Activated B cell treated with CpG ODN at 0.5 μM for 24 hours (primary cell): ENCODE measurements at regions not wholly inside any gene's neighbourhood (a gene's known extent, or its start where the extent isn't known, plus 50 kb on each side); places are given as distances from the start of the nearest gene placed in this dataset.
"Not testable (repeated sequence)": the region's sequence is repeated elsewhere in the genome, so short reads cannot be mapped to it uniquely, and the experiment has no call there.

Experiments
- ATAC-seq: fragments of 200-7000 bp; cut with Tn5 transposase; one replicate; pipeline ENCODE4 v1.10.0; 2021; ENCODE audit warnings: low read depth, mild to moderate bottlenecking, moderate library complexity
- CTCF ChIA-PET: fragments of 350-600 bp; sonication (Branson Sonifier 250); formaldehyde crosslinking; loops from one replicate; lab custom pipeline; 2021; ENCODE audit warnings: antibody characterized with exemption; lab: Charles Lee
- POLR2A ChIA-PET: fragments of 350-600 bp; sonication (Branson Sonifier 250); formaldehyde crosslinking; loops from one replicate; lab custom pipeline; 2021; ENCODE audit warnings: antibody characterized with exemption; lab: Charles Lee
- DNase-seq: peaks from one replicate; pipeline ENCODE4 v3.0.0; 2022
- H3K27ac Mint-ChIP-seq: one replicate; pipeline ENCODE4 v1.8.0; 2020; ENCODE audit warnings: mixed read lengths
- H3K27me3 Mint-ChIP-seq: one replicate; pipeline ENCODE4 v1.8.0; 2021; ENCODE audit warnings: mixed read lengths
- H3K36me3 Mint-ChIP-seq: one replicate; pipeline ENCODE4 v1.8.0; 2021; ENCODE audit warnings: low read depth, mixed read lengths
- H3K4me1 Mint-ChIP-seq: one replicate; pipeline ENCODE4 v1.8.0; 2021; ENCODE audit warnings: mixed read lengths
- H3K4me3 Mint-ChIP-seq: one replicate; pipeline ENCODE4 v1.8.0; 2020; ENCODE audit warnings: mild to moderate bottlenecking, mixed read lengths
- H3K9me3 Mint-ChIP-seq: one replicate; pipeline ENCODE4 v1.8.0; 2020; ENCODE audit warnings: mixed read lengths
- intact Hi-C: fragments of 100-400 bp; cut with micrococcal nuclease; formaldehyde crosslinking; loops from one replicate; pipeline ENCODE4 v1.15.1; 2024
- TF ChIP-seq, protein P1 (sequence below): fragments of 200-600 bp; IDR thresholded peaks from one replicate; pipeline ENCODE4 v1.8.0; 2022; ENCODE audit warnings: antibody characterized with exemption, mild to moderate bottlenecking

DNA sequence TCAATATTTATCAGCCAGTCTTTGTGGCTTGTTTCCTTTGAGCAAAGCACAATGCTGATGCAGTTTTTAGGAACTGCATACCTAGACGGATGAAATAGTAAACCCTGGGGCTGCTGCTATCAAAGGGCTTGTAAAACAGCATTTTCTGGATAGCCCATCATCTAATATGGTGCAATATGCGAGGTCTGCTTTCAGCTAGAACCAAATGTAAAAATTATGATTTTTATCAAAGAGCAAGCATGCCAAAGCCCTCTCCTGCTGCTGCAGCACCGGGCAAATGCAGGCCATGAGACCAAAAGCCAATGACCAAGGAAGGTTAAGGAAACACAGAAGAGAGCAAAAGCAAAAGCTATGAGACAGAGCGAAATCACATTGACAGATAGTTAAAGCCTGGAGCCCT is 1000.4 kb downstream of the MAT2B start:
- TF ChIP-seq, protein P1, sequence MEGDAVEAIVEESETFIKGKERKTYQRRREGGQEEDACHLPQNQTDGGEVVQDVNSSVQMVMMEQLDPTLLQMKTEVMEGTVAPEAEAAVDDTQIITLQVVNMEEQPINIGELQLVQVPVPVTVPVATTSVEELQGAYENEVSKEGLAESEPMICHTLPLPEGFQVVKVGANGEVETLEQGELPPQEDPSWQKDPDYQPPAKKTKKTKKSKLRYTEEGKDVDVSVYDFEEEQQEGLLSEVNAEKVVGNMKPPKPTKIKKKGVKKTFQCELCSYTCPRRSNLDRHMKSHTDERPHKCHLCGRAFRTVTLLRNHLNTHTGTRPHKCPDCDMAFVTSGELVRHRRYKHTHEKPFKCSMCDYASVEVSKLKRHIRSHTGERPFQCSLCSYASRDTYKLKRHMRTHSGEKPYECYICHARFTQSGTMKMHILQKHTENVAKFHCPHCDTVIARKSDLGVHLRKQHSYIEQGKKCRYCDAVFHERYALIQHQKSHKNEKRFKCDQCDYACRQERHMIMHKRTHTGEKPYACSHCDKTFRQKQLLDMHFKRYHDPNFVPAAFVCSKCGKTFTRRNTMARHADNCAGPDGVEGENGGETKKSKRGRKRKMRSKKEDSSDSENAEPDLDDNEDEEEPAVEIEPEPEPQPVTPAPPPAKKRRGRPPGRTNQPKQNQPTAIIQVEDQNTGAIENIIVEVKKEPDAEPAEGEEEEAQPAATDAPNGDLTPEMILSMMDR: no peak
- POLR2A ChIA-PET: no interaction called here
- Mint-ChIP-seq H3K4me1 (peaks cover 6% of the 10 kb centered on the region), H3K27ac (no peak overlapping the region), H3K36me3 (no peaks in the 10 kb centered on the region), H3K27me3 (peaks cover 3% of the 10 kb centered on the region), H3K4me3 (no peak overlapping the region), H3K9me3 (no peaks in the 10 kb centered on the region)
- ATAC-seq (no peak), DNase-seq (no peak)
- intact Hi-C loops: loop anchor here (2.0 kb wide), 2 partner anchors 591 to 1031 kb away; no protein-coding TSS in a partner anchor
- CTCF ChIA-PET: interaction anchor here (4.4 to 4.6 kb wide), 2 partner anchors 811 to 942 kb away, joined by 78 to 121 read pairs; no protein-coding TSS in a partner anchor

DNA sequence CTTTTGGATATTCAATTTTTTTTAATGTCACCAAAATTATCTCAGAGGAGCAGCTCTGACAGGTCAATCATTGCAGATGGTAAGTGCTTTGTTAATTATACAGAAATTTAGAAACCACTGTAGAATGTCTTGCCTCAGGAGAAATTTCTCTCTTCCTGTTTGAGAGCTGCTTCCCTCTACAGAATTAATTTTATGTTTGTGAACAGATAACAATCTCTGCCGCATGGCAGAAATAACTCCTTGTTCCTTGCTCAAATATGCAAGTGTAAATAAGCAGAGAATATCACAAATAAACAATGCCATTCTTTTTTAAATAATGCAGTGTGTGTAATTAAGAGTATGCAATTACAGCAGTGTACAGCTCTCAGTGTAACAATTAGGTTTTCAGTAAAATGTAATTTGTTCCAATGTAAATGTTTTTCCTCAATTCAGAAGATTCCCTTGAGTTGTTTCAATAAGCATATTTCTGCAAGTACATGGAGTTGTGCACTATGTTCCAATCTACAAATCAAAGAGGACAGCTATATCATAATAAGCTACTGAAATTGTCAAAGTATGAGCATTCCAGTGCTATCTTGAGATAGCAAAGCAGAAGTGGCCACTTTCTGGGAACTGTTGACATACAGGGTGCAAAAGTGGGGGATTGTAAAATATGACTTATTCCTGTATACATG is 1012.8 kb downstream of the MAT2B start:
- CTCF ChIA-PET: no interaction called here
- DNase-seq (no peak), ATAC-seq (no peak)
- no peaks in the 10 kb centered on the region for H3K27me3 Mint-ChIP-seq
- TF ChIP-seq, protein P1: no peak
- H3K27ac Mint-ChIP-seq: no peak overlapping the region
- POLR2A ChIA-PET: no interaction called here
- intact Hi-C loops: no loop called here
- H3K9me3 Mint-ChIP-seq: peaks cover 1% of the 10 kb centered on the region
- no peaks in the 10 kb centered on the region for H3K36me3 Mint-ChIP-seq
- H3K4me1 Mint-ChIP-seq: no peaks in the 10 kb centered on the region
- H3K4me3 Mint-ChIP-seq: no peak overlapping the region

DNA sequence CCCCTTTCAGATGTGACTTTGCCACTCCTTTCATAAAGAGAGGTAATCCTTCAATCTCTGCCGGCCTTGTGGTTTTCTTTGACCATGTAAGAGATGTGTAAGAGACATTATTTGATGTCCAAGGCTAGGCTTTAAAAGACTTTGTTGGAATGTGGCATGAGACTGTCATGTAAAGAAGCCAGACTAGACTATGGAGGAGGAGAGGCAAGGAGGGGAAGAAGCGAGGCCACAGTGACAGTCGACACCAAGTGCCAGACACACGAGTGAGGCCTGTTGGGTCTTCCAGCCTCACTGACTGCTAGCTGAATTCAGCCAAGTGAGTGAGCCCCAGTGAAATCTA is 1013.3 kb downstream of the MAT2B start:
- H3K36me3 Mint-ChIP-seq: no peaks in the 10 kb centered on the region
- H3K9me3 Mint-ChIP-seq: no peaks in the 10 kb centered on the region
- no peak for DNase-seq
- no peak overlapping the region for H3K4me3 Mint-ChIP-seq
- H3K4me1 Mint-ChIP-seq: no peaks in the 10 kb centered on the region
- no peak for ATAC-seq
- ChIA-PET POLR2A (no interaction called here), CTCF (no interaction called here)
- intact Hi-C loops: no loop called here
- H3K27me3 Mint-ChIP-seq: no peaks in the 10 kb centered on the region
- H3K27ac Mint-ChIP-seq: no peak overlapping the region
- TF ChIP-seq, protein P1: no peak

DNA sequence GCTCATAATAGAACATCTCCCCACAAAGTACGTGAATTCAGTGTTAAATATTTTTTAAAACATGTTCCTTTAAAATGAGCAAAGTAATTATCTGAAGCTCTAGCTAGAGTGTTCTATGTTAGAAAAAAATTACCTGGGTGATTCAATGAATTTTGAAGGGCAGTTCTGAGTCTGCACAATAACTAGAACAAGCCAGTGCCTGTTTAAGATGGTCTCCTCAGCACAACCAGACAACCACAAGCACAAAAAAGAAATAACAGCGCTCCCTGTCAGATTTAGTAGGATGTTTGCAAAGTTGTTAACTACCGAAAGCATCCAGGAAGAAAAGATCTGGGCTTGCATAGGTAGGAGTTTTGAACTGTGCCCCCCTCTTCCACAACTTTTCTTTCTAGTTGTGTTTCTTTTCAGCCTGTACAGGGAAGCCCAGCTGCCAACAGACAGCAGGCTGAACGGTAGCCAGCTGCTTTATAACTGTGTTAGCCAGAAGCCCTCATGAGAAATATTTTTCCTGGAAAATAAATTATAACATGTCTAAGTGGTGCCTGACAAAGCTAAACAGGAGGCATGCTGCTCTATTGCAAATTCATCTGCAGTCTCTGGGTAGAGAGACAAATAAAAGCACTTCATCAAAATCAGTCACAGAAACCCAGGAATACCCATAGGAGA is 1026.9 kb downstream of the MAT2B start:
- POLR2A ChIA-PET: no interaction called here
- H3K4me3 Mint-ChIP-seq: no peak overlapping the region
- H3K27me3 Mint-ChIP-seq: no peaks in the 10 kb centered on the region
- DNase-seq (no peak), ATAC-seq (no peak)
- no peak overlapping the region for H3K27ac Mint-ChIP-seq
- TF ChIP-seq, protein P1: no peak
- intact Hi-C loops: no loop called here
- no peaks in the 10 kb centered on the region for H3K36me3 Mint-ChIP-seq
- CTCF ChIA-PET: no interaction called here
- no peaks in the 10 kb centered on the region for H3K4me1 Mint-ChIP-seq
- no peaks in the 10 kb centered on the region for H3K9me3 Mint-ChIP-seq

DNA sequence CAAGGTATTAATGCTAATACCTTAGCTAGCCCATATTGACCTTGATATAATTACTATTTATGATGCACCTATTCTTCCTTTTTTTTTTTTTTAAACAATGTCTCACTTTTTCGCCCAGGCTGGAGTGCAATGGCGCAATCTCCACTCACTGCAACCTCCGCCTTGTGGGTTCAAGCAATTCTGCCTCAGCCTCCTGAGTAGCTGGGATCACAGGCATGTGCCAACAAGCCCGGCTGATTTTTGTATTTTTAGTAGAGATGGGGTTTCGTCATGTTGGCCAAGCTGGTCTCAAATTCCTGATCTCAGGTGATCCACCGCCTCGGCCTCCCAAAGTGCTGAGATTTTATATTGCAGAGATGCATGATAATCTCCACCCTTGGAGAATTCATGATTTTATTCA is 1028.0 kb downstream of the MAT2B start:
- H3K36me3 Mint-ChIP-seq, H3K27ac Mint-ChIP-seq, H3K4me1 Mint-ChIP-seq, ATAC-seq, H3K4me3 Mint-ChIP-seq, CTCF ChIA-PET, H3K9me3 Mint-ChIP-seq, POLR2A ChIA-PET, DNase-seq, H3K27me3 Mint-ChIP-seq, intact Hi-C loops: not testable (repeated sequence)
